ENCODE measurements at regions not wholly inside any gene's neighbourhood (a gene's known extent, or its start where the extent isn't known, plus 50 kb on each side); places are given as distances from the start of the nearest gene placed in this dataset.
"Not testable (repeated sequence)": the region's sequence is repeated elsewhere in the genome, so short reads cannot be mapped to it uniquely, and the experiment has no call there.

DNA sequence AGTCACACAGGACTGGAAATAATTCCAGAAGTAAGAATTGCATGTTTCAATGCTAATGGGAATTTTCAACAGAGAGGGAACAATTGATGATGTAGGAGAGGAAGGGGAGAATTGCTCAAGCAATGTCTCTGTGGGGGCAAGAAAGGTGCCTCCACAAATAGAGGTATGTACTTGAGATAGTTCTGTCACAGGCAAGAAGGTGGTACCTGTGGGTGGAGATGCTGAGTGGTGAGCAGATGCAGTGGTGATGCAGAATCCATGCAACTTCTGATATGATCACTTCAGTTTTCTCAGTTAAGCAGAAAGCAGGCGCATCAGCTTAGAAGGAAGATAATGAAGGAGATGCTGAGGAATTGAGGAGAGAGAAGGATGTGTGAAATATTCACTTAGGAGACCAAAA, 55.1 kb upstream of the SEC24B start:
- Histone ChIP-seq H3K4me3 (ENCODE audit: low read length) (no peak overlapping the region), H3K9me3 (ENCODE audit: low read depth, low read length) (no peaks in the 10 kb centered on the region), H3K27me3 (ENCODE audit: insufficient read depth, low read length) (peaks cover 8% of the 10 kb centered on the region), H3K4me1 (ENCODE audit: insufficient read depth, low read length) (no peaks in the 10 kb centered on the region)

DNA sequence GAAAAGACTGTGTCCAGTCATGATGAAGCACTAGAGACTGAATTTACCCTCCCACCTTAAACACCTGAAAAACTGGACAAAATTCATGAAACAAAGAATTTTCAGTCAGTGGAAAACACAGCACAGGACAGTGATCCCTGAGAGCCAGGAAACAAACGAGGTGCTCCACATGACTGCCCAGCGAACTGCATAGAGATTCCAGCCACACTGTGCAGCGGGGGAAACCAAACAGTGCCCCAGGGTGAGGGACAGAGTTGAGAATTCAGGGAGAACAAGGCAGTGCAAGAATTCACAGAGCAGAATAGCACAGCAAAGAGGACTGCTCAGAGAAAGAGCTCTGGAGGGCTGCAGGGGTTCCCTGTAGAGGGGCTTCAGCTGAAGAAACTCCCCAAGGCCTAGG, 55.5 kb upstream of the SEC24B start:
- Histone ChIP-seq H3K4me3 (ENCODE audit: low read length) (no peak overlapping the region), H3K9me3 (ENCODE audit: low read depth, low read length) (no peaks in the 10 kb centered on the region), H3K27me3 (ENCODE audit: insufficient read depth, low read length) (peaks cover 8% of the 10 kb centered on the region), H3K4me1 (ENCODE audit: insufficient read depth, low read length) (no peaks in the 10 kb centered on the region)

DNA sequence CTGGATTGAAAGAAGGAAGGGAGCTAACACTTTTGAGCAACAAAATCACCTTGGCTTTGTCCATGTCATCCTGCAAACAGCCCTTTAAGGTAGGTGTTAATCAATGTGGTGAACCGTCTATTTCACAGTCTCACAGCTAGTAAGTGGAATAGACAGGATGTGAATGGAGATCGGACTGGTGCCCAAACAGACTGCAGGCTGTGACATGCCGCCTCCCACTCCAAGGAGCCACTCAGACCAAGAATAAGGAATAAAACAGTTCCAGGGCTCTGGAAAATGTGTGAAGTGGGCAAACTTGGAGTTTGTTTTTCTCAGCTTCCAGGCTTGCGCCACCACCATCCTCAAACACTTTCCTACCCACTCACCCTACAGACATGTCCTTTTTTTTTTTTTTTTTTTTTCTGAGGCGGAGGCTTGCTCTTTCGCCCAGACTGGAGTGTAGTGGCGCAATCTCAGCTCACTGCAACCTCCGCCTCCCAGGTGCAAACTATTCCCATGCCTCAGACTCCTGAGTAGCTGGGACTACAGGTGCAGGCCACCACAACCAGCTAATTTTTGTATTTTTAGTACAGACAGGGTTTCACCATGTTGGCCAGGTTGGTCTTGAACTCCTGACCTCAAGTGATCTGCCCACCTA, 57.7 kb upstream of the SEC24B start:
- H3K9me3 ChIP-seq (ENCODE audit: low read depth, low read length) = no peaks in the 10 kb centered on the region
- H3K27me3 ChIP-seq (ENCODE audit: insufficient read depth, low read length) = peaks cover 8% of the 10 kb centered on the region
- H3K4me3 ChIP-seq (ENCODE audit: low read length) = no peak overlapping the region
- H3K4me1 ChIP-seq (ENCODE audit: insufficient read depth, low read length) = no peaks in the 10 kb centered on the region

DNA sequence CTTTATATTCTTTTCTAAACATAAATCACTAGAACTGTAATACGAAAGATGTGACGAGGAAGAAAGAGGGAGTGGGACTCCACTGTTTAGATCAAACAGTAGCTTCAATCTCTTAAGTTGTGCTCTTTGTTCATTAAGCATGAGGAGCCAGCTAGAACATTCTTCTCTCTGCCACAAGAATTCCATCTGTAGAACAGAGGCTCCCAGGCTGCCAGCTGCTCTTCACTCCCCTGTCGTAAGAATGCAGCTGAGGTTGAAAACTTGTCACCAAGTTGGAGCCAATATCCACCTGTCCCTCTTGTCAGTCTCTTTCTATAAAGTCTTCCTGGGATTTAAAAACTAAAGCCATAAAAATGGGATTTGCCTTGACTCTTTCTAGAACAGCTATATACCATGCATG, 65.0 kb upstream of the SEC24B start:
- Histone ChIP-seq H3K9me3 (ENCODE audit: low read depth, low read length) (no peaks in the 10 kb centered on the region), H3K27me3 (ENCODE audit: insufficient read depth, low read length) (peaks cover 7% of the 10 kb centered on the region), H3K4me1 (ENCODE audit: insufficient read depth, low read length) (no peaks in the 10 kb centered on the region), H3K4me3 (ENCODE audit: low read length) (no peak overlapping the region)

DNA sequence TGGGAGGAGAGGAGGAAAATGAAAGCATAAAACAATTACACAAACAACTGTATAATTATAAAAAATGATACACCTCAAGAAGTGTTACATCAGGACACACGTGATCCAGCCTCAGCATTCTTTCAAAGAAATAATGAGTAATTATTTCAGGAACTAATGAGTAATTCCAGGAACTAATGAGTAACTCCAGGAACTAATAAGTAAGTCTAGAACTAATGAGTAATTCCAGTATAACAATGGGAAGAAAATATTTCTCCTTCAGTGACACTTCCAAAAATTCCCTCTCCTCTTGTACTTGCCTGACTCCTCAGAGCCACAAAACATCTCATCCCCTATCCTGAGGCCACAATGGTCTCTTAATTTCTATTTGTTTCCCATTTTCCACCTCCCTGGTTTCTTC, 63.5 kb upstream of the COL25A1 start:
- Histone ChIP-seq H3K9me3 (ENCODE audit: low read depth, low read length) (no peaks in the 10 kb centered on the region), H3K4me1 (ENCODE audit: insufficient read depth, low read length) (no peaks in the 10 kb centered on the region), H3K27me3 (ENCODE audit: insufficient read depth, low read length) (peaks cover 26% of the 10 kb centered on the region), H3K4me3 (ENCODE audit: low read length) (no peak overlapping the region)

DNA sequence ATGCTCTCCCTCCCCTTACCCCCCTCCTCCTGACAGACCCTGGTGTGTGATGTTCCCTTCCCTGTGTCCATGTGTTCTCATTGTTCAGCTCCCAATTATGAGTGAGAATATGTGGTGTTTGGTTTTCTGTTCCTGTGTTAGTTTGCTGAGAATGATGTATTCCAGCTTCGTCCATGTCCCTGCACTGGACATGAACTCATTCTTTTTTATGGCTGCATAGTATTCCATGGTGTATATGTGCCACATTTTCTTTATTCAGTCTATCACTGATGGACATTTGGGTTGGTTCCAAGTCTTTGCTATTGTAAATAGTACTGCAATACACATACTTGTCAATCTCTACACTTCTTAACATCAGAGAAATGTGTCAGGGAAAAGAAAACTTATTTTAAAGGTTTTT, 62.8 kb upstream of the COL25A1 start:
- not testable (repeated sequence) for H3K4me1 ChIP-seq (ENCODE audit: insufficient read depth, low read length); H3K4me3 ChIP-seq (ENCODE audit: low read length); H3K9me3 ChIP-seq (ENCODE audit: low read depth, low read length)
- peaks cover 29% of the 10 kb centered on the region for H3K27me3 ChIP-seq (ENCODE audit: insufficient read depth, low read length)

DNA sequence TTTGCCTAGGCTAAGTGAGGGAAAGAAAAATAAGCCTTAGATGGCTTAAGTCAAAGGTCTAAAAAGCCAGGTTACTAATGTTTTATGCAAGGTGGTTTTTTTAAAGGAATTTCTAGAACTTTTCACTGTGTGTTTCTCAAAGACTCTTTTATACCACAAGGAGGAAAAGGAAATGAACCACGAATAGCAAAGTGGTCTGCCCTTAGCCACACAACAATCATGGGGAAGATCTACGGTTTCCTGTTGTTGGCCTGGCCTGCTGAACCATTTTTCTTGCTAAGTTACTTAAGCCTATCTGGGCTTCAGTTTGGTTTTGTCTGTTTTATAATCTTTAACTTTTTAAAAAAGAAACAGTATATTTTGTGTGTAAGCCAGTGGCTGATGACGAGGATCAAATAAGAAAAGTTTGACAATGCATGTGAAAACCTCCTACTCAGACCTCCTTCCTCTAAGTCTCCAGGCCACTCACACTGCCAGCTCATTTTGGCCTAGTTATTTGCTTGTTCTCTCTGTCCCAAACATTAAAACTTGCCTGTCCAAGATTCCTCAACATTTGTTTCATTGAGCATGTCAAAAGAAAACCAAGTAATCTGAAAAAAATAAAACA, 56.7 kb upstream of the COL25A1 start:
- H3K4me3 ChIP-seq (ENCODE audit: low read length) = no peak overlapping the region

DNA sequence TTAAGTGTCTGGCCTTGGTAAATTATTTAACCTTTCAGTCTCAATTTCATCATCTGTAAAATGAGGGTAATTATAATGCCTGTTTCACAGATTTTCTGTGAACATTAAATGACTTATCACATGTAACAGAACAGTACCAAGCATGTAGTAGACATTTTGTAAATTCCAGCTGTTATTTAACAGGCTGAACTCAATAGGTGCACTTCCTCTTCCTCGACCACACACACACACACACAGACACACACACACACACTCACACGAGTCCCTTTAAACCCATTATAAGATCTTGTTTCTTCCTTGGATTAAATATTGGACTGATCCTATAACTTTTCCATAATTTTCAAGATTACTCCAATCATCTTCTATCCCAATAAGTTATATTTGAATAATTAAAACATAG, 53.4 kb upstream of the COL25A1 start:
- H3K4me1 ChIP-seq (ENCODE audit: insufficient read depth, low read length) = peaks cover 9% of the 10 kb centered on the region
- H3K4me3 ChIP-seq (ENCODE audit: low read length) = no peak overlapping the region
- no peaks in the 10 kb centered on the region for H3K9me3 ChIP-seq (ENCODE audit: low read depth, low read length)
- peaks cover 45% of the 10 kb centered on the region for H3K27me3 ChIP-seq (ENCODE audit: insufficient read depth, low read length)

More for the DNA sequence above, 56.7 kb upstream of the COL25A1 start:
- H3K27me3 ChIP-seq (ENCODE audit: insufficient read depth, low read length) = peaks cover 50% of the 10 kb centered on the region
- peaks cover 9% of the 10 kb centered on the region for H3K4me1 ChIP-seq (ENCODE audit: insufficient read depth, low read length)
- H3K9me3 ChIP-seq (ENCODE audit: low read depth, low read length) = no peaks in the 10 kb centered on the region

DNA sequence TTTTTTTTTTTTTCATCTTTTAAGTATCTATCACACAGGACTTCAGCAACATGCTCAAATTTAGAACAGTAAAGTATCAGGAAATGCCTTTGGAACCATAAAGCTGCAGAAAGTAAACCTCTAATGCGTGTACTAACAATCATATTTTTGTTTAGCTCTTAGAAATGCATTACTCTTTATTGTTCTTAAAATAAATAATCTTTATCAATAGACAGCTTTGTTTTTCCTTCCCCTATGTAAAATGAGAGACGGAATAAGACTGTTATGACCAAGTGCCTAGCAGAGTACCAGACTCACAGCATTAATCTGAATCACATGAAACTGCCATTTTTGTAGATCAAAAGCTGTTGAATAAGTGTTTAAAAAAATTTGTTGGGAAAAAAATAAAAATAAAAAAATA, 50.5 kb upstream of the COL25A1 start:
- no peak overlapping the region for H3K4me3 ChIP-seq (ENCODE audit: low read length)
- no peaks in the 10 kb centered on the region for H3K9me3 ChIP-seq (ENCODE audit: low read depth, low read length)
- peaks cover 45% of the 10 kb centered on the region for H3K27me3 ChIP-seq (ENCODE audit: insufficient read depth, low read length)
- H3K4me1 ChIP-seq (ENCODE audit: insufficient read depth, low read length) = no peaks in the 10 kb centered on the region
